OCI-LY7 (cell line): ENCODE measurements at regions not wholly inside any gene's neighbourhood (a gene's known extent, or its start where the extent isn't known, plus 50 kb on each side); places are given as distances from the start of the nearest gene placed in this dataset.
"Not testable (repeated sequence)": the region's sequence is repeated elsewhere in the genome, so short reads cannot be mapped to it uniquely, and the experiment has no call there.

Experiments
- EZH2phosphoT487 ChIP-seq: fragments of 200-600 bp; sonication (generic); IDR thresholded peaks from 2 replicates; pipeline ENCODE4 v1.6.1; 2018; ENCODE audit warnings: low read depth, borderline replicate concordance, mild to moderate bottlenecking, mixed run types, antibody characterized with exemption, low read length, moderate library complexity, mixed read lengths
- TF ChIP-seq, protein P1 (sequence below): fragments of 200-600 bp; sonication (generic); conservative IDR thresholded peaks from 2 replicates; pipeline ENCODE4 v1.5.1; 2014; ENCODE audit warnings: mild to moderate bottlenecking, antibody characterized with exemption, low read length, moderate library complexity, mixed read lengths

GRCh38 chr12:63493357-63493756 lies 174.9 kb downstream of the DPY19L2 start:
- TF ChIP-seq, protein P1, sequence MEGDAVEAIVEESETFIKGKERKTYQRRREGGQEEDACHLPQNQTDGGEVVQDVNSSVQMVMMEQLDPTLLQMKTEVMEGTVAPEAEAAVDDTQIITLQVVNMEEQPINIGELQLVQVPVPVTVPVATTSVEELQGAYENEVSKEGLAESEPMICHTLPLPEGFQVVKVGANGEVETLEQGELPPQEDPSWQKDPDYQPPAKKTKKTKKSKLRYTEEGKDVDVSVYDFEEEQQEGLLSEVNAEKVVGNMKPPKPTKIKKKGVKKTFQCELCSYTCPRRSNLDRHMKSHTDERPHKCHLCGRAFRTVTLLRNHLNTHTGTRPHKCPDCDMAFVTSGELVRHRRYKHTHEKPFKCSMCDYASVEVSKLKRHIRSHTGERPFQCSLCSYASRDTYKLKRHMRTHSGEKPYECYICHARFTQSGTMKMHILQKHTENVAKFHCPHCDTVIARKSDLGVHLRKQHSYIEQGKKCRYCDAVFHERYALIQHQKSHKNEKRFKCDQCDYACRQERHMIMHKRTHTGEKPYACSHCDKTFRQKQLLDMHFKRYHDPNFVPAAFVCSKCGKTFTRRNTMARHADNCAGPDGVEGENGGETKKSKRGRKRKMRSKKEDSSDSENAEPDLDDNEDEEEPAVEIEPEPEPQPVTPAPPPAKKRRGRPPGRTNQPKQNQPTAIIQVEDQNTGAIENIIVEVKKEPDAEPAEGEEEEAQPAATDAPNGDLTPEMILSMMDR: not testable (repeated sequence)
- not testable (repeated sequence) for TF ChIP-seq EZH2phosphoT487
